ENCODE measurements at regions not wholly inside any gene's neighbourhood (a gene's known extent, or its start where the extent isn't known, plus 50 kb on each side); places are given as distances from the start of the nearest gene placed in this dataset.

DNA sequence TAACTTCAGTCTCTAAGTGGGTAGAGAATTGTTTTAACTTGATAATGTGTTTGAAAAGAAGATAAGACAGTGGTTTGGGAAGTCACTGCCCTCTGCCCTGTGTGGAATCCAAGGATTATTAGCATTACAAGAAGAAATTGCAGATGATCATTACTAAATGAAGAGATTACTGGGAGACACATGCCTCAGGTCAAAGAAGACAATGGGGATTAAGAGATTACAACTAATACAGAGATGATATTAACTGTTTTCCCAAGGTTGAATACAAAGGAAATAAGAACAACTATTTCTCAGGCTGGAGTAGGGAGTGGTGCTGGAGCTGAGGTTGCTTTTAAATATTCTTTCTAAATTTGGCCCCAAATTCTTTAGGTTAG, 166.0 kb downstream of the TRMT11 start:
- no peak for DNase-seq
- intact Hi-C loops (cut with DNase I): no loop called here
- Histone ChIP-seq H3K36me3 (replicated peaks in 1 of 2; ENCODE audit: insufficient read depth in 1 of 2, low read depth in 2 of 2) (no peaks in the 10 kb centered on the region), H3K4me1 (no peaks in the 10 kb centered on the region), H3K4me3 (no peak overlapping the region), H3K9me3 (no peaks in the 10 kb centered on the region), H3K27me3 (no peaks in the 10 kb centered on the region), H3K27ac (no peak overlapping the region)
- no peak for ATAC-seq
- no peak for TF ChIP-seq POLR2A (IDR thresholded peaks at IDR 0.05)
- TF ChIP-seq, protein P1, sequence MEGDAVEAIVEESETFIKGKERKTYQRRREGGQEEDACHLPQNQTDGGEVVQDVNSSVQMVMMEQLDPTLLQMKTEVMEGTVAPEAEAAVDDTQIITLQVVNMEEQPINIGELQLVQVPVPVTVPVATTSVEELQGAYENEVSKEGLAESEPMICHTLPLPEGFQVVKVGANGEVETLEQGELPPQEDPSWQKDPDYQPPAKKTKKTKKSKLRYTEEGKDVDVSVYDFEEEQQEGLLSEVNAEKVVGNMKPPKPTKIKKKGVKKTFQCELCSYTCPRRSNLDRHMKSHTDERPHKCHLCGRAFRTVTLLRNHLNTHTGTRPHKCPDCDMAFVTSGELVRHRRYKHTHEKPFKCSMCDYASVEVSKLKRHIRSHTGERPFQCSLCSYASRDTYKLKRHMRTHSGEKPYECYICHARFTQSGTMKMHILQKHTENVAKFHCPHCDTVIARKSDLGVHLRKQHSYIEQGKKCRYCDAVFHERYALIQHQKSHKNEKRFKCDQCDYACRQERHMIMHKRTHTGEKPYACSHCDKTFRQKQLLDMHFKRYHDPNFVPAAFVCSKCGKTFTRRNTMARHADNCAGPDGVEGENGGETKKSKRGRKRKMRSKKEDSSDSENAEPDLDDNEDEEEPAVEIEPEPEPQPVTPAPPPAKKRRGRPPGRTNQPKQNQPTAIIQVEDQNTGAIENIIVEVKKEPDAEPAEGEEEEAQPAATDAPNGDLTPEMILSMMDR (IDR thresholded peaks at IDR 0.05): no peak

DNA sequence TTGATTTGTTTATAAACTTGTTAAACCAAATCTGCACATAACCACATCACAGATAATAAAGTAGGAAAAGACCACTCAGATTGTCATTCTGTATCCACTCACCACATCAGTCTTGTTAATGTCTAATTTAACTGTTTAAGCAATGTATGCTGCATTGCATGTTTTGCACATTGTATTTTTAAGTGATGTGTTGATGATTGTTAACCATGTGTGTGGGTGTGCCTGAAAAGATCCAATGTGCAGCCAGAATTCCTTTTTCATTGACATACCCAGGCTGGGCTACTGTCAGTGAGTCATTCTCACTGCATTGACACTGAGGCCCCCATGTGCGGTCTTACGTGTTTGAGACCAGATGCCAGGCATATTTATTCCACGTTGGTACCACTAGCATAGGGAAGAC, 167.3 kb downstream of the TRMT11 start:
- WGBS, 2 donors: 85 to 91% methylated on average over 3 of the region's 3 CpGs
- ATAC-seq: no peak
- no peak overlapping the region for H3K27ac ChIP-seq
- no peak overlapping the region for H3K4me3 ChIP-seq
- TF ChIP-seq, protein P1 (IDR thresholded peaks at IDR 0.05): no peak
- TF ChIP-seq POLR2A (IDR thresholded peaks at IDR 0.05): no peak
- intact Hi-C loops (cut with DNase I): no loop called here
- H3K36me3 ChIP-seq (replicated peaks in 1 of 2; ENCODE audit: insufficient read depth in 1 of 2, low read depth in 2 of 2): no peaks in the 10 kb centered on the region
- DNase-seq: no peak
- H3K9me3 ChIP-seq: no peaks in the 10 kb centered on the region
- no peaks in the 10 kb centered on the region for H3K4me1 ChIP-seq
- H3K27me3 ChIP-seq: no peaks in the 10 kb centered on the region

DNA sequence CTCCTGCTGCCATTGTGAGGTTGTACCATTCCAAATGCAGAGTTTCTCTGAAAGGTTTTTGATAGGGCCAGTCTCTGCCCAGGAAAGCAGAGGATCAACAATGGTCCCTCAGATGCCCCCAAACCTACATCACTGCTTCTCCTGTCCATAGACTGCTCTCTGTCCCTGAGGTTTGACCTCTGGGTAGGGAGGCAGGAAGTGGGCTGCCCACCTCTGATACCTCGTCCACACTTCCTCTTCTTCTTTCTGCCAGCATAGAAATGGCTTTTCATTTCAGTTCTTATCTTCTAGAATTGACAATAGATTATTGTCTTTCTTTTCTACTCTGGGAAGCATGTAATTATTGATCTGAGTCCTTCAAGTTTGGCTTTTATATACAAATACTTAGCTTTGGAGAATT, 170.6 kb downstream of the TRMT11 start:
- intact Hi-C loops (cut with DNase I): no loop called here
- no peak overlapping the region for H3K27ac ChIP-seq
- H3K36me3 ChIP-seq (replicated peaks in 1 of 2; ENCODE audit: insufficient read depth in 1 of 2, low read depth in 2 of 2): no peaks in the 10 kb centered on the region
- ATAC-seq: no peak
- no peaks in the 10 kb centered on the region for H3K9me3 ChIP-seq
- H3K4me1 ChIP-seq: no peaks in the 10 kb centered on the region
- 50 to 58% methylated on average over 1 of the region's 1 CpG for whole genome bisulfite sequencing, 2 donors
- H3K27me3 ChIP-seq: no peaks in the 10 kb centered on the region
- DNase-seq: no peak
- TF ChIP-seq, protein P1 (IDR thresholded peaks at IDR 0.05): no peak
- TF ChIP-seq POLR2A (IDR thresholded peaks at IDR 0.05): no peak
- H3K4me3 ChIP-seq: no peak overlapping the region

DNA sequence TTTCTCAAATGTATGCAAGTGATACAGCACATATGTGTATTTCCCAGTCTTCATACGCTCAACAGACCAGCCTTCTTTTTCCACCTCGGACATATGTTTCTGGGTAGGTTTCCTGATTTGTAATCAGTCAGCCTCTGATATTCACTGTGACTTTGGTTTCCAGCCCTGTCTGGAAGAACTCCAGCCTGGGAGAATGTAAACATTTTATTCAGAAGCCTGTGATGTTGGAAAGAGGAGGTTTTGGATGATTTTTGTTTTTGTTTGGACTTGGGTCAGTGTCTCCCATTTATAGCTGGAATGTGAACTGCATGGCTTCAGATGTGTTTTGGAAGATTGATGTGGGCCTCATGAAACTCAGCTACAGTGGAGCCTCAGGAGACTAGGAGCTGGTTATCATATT, 172.2 kb upstream of the CENPW start:
- intact Hi-C loops (cut with DNase I): no loop called here

DNA sequence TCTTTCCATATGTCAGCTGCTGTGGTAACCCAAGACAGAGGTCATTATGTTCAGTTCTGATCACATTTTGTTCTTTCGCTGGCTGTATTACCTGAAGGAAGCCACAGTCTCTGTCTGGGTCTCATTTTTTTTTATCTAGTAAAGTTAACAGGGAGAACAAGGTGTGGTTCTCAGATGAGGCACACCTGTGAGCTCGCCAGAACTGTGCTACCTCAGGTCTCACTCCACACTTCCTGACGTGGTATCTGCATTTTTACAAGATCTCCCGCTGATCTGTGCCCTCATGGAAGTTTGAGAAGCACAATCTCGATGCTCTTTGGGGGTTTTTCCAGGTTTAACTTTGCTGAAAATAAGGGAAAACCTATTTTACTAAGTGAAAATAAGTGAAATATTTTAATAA, 169.5 kb upstream of the CENPW start:
- Histone ChIP-seq H3K27ac (no peak overlapping the region), H3K27me3 (no peaks in the 10 kb centered on the region), H3K4me3 (no peak overlapping the region), H3K9me3 (no peaks in the 10 kb centered on the region), H3K4me1 (no peaks in the 10 kb centered on the region), H3K36me3 (replicated peaks in 1 of 2; ENCODE audit: insufficient read depth in 1 of 2, low read depth in 2 of 2) (no peaks in the 10 kb centered on the region)
- intact Hi-C loops (cut with DNase I): no loop called here
- WGBS, 2 donors: 63 to 69% methylated on average over 5 of the region's 5 CpGs
- ATAC-seq (no peak), DNase-seq (no peak)
- TF ChIP-seq POLR2A (IDR thresholded peaks at IDR 0.05): no peak
- TF ChIP-seq, protein P1 (IDR thresholded peaks at IDR 0.05): no peak

More for the DNA sequence above, 172.2 kb upstream of the CENPW start:
- Histone ChIP-seq H3K4me3 (no peak overlapping the region), H3K9me3 (no peaks in the 10 kb centered on the region), H3K27ac (no peak overlapping the region), H3K27me3 (no peaks in the 10 kb centered on the region), H3K36me3 (replicated peaks in 1 of 2; ENCODE audit: insufficient read depth in 1 of 2, low read depth in 2 of 2) (no peaks in the 10 kb centered on the region), H3K4me1 (no peaks in the 10 kb centered on the region)
- no peak for DNase-seq
- 43 to 61% methylated on average over 2 of the region's 2 CpGs for WGBS, 2 donors
- no peak for ATAC-seq
- TF ChIP-seq, protein P1 (IDR thresholded peaks at IDR 0.05): no peak
- TF ChIP-seq POLR2A (IDR thresholded peaks at IDR 0.05): no peak

All from body of pancreas (tissue), 4 donors.